ENCODE measurements at regions not wholly inside any gene's neighbourhood (a gene's known extent, or its start where the extent isn't known, plus 50 kb on each side); places are given as distances from the start of the nearest gene placed in this dataset.
A peak's percentile ranks its signal among the peaks of the same experiment; 100 is the strongest.

DNA sequence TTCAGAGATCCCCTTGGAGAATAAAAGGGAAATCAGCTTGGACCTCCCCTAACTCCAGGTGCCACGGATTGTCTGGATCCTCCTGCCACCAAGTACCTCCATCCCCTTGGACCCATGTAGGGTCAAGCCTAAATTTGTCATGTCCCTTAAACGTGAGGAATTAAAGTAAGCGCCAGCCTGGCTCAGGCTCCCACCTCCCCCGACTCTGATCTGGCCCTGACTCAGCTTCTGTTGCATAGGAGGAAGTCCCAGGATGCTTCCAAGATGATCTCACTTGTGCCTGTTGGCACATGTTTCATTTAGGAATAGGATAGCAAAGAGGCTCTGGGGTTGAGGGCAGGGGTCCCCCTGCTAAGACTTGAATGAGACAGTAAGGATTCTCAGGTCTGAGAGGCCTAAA lies 231.9 kb upstream of the JUN start:
- DNase-seq (ENCODE audit: low read depth in 2 of 2) = peak; percentile 63 to 84
- no peak overlapping the region for H3K4me3 ChIP-seq (replicated peaks in 1 of 2; ENCODE audit: low read depth in 2 of 2, low read length in 2 of 2)
- TF ChIP-seq, protein P1, sequence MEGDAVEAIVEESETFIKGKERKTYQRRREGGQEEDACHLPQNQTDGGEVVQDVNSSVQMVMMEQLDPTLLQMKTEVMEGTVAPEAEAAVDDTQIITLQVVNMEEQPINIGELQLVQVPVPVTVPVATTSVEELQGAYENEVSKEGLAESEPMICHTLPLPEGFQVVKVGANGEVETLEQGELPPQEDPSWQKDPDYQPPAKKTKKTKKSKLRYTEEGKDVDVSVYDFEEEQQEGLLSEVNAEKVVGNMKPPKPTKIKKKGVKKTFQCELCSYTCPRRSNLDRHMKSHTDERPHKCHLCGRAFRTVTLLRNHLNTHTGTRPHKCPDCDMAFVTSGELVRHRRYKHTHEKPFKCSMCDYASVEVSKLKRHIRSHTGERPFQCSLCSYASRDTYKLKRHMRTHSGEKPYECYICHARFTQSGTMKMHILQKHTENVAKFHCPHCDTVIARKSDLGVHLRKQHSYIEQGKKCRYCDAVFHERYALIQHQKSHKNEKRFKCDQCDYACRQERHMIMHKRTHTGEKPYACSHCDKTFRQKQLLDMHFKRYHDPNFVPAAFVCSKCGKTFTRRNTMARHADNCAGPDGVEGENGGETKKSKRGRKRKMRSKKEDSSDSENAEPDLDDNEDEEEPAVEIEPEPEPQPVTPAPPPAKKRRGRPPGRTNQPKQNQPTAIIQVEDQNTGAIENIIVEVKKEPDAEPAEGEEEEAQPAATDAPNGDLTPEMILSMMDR (IDR thresholded peaks at IDR 0.05; ENCODE audit: low read depth, low read length) = no peak

DNA sequence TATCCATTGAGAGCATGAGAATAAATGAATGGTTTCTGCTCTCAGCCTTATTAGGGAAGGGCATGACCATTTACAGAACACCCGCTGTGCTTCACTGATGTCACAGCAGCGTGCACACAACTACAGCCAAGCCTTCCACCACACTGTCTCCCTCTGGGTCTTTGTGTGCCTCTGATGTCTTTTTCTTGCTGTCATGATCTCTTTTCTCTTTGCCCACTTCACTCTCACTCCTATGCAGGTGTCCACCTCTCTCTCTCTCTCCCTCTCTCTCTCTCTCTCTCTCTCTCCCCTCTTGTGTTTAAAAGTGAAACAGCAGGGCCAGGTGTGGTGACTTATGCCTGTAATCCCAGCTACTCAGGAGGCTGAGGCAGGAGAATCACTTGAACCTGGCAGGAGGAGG lies 232.5 kb upstream of the JUN start:
- no peak for DNase-seq (ENCODE audit: low read depth in 2 of 2)
- TF ChIP-seq, protein P1 (IDR thresholded peaks at IDR 0.05; ENCODE audit: low read depth, low read length) = no peak
- no peak overlapping the region for H3K4me3 ChIP-seq (replicated peaks in 1 of 2; ENCODE audit: low read depth in 2 of 2, low read length in 2 of 2)

DNA sequence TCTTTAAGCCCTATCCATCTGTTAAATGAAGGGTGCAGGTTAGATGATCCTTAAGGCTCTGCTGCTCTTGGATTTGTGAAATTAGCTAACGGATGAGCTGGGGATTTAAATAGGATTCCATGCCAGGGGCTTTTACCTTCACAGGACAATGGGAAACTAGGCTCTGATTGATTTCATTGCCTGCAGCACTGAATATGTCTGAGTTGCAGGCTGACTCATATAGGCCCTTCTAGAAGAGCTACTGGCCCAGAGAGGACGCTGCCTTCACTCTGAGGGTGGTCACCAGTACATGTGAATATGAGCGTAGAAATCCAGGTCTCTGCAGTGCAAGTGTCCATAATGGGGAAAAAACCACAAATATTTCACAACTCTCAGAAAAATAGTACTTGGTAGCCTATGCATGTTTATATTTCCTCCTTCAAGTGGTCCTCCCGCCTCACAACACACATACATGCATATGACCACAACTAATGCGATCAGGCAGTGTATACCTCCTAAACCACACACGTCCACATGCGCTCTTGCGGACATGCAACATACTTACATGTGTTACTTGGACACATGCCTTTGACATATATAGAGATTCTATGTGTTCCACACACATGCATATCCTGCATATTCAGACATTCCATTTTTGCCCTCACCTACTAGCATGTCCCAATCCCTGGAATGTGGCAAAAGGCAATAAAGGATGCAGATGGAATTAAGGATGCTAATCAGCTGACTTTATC lies 233.8 kb upstream of the JUN start:
- TF ChIP-seq, protein P1 (IDR thresholded peaks at IDR 0.05; ENCODE audit: low read depth, low read length) = no peak
- DNase-seq (ENCODE audit: low read depth in 2 of 2) = peak in 1 of 2 donors; percentile 29
- H3K4me3 ChIP-seq (replicated peaks in 1 of 2; ENCODE audit: low read depth in 2 of 2, low read length in 2 of 2) = no peak overlapping the region

DNA sequence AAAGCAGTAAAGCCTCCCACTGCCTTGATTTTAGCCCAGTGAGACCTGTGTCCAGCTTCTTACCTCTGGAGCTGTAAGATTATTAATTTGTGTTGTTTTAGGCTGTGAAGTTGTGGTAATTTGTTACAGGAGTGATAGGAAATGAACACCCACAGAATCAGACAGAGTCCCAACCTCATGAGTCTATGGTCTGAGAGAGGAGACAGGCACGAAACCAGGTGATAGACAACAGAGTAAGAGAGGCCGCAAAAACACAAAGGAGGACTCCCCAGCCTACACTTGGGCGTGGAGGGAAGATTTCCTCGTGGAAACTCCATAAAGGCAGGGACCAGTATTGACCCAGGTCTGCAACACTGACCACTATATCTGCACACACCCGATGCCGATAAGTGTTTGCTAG lies 234.6 kb upstream of the JUN start:
- TF ChIP-seq, protein P1 (IDR thresholded peaks at IDR 0.05; ENCODE audit: low read depth, low read length) = no peak
- no peak for DNase-seq (ENCODE audit: low read depth in 2 of 2)
- no peak overlapping the region for H3K4me3 ChIP-seq (replicated peaks in 1 of 2; ENCODE audit: low read depth in 2 of 2, low read length in 2 of 2)

DNA sequence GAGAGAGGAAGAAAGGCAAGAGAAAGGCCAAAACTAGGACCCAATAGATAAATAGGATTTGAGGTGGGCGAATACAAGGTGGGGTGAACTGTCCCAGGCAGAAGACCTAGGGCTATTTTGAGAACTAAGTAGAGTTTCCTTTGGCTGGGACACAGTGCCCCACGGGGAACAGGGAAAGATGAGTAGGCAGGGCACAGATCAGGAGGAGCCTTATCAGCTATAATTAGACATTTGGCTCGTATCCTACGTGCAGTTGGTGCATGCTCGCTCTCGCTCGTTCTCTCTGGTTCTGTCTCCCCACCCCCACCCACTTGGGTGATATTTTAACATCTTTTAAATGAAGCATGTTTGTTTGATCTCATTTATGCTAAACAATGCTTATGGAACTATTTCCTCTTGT lies 235.0 kb upstream of the JUN start:
- DNase-seq (ENCODE audit: low read depth in 2 of 2) = no peak
- no peak overlapping the region for H3K4me3 ChIP-seq (replicated peaks in 1 of 2; ENCODE audit: low read depth in 2 of 2, low read length in 2 of 2)
- TF ChIP-seq, protein P1 (IDR thresholded peaks at IDR 0.05; ENCODE audit: low read depth, low read length) = no peak

DNA sequence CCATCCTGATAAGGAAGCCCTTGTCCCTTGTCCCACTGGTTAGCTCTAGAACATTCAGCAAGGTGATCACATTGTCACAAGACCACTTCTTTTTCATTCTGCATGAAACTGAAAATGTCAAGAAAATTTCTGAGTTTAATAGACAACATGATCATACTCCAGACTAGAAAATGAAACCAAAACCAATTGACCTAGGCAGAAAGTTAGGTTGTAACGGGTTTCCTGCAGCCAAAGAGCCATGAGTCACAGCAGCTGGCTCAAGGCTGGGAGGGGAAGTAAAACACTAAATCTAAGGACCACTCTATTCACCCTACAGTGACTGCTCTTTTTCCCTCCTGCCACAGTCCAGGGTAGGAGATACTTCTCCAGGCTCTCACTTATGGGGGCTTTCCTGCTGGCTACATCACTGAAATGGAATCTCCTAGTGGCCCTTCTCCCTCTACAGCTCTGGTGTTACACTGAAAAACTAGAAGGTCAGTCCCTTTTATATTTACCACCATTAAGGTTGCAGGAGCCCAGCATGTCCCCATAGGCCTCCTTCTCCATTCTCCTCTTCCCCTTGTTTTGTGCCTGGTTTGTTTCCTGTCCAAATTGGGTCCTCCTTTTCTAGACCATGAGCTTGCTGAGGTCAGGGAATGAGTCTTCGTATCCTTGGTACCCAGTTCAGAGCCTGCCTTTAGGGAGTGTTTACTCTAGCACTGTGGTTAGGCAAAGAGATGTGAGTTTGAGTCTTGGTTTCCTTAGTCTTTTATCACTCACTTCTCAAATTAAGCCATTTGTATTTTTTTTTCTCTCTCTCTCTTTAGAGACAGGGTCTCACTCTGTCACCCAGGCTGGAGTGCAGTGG lies 236.5 kb upstream of the JUN start:
- TF ChIP-seq, protein P1 (IDR thresholded peaks at IDR 0.05; ENCODE audit: low read depth, low read length) = no peak
- DNase-seq (ENCODE audit: low read depth in 2 of 2) = peak; percentile 77 to 81
- H3K4me3 ChIP-seq (replicated peaks in 1 of 2; ENCODE audit: low read depth in 2 of 2, low read length in 2 of 2) = peak overlapping the region in 1 of 2 donors; percentile 39

Data from cardiac fibroblast (primary cell).